IPS-15b (cell line): ENCODE measurements at regions not wholly inside any gene's neighbourhood (a gene's known extent, or its start where the extent isn't known, plus 50 kb on each side); places are given as distances from the start of the nearest gene placed in this dataset.

Experiments
- H3K27me3 ChIP-seq: one replicate; pipeline ENCODE4 v1.6.1; 2013; ENCODE audit warnings: low read length; ENCODE audit not compliant: control insufficient read depth, insufficient read depth
- H3K36me3 ChIP-seq: one replicate; pipeline ENCODE4 v1.6.1; 2013; ENCODE audit warnings: low read length; ENCODE audit not compliant: control insufficient read depth, insufficient read depth
- H3K4me1 ChIP-seq: one replicate; pipeline ENCODE4 v1.6.1; 2013; ENCODE audit warnings: mild to moderate bottlenecking, low read length; ENCODE audit not compliant: control insufficient read depth, insufficient read depth
- H3K4me3 ChIP-seq: one replicate; pipeline ENCODE4 v1.5.1; 2013; ENCODE audit warnings: low read depth, low read length
- H3K9ac ChIP-seq: one replicate; pipeline ENCODE4 v1.6.1; 2013; ENCODE audit warnings: low read depth, mild to moderate bottlenecking, low read length
- H3K9me3 ChIP-seq: one replicate; pipeline ENCODE4 v1.6.1; 2013; ENCODE audit warnings: mild to moderate bottlenecking, low read length; ENCODE audit not compliant: control insufficient read depth, insufficient read depth

DNA sequence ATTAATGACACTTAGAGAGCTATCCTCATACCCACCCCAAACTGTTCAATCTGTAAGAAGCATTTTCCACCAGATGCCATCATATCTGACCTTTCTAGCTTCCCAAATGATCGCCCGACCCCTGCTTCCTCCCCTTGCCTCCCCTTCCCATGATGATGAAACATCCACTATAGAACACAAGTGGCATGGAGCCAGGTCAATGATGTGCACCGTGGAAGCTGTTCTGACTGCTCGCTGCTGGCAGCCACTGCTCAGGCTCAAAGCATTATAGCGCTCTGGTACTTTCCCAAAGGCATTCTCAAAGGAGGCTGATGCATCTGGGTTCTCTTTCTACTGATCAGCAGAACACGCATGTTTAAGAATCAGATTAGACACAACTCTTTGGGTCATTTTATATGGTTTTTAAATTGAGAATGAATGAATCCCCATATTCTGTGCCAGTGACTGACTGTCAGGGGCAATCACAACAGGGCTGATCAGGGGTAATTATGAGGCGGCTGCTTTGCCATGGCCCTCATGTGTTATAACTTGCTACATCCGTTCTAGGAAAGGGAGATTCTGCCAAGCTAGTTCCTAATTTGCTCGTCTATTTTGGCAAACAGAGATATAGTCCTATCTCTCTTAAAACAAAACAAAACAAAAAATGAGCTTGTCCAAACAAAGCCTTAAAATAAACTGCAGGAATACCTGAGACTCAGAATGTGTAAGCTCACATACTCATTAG lies 343.7 kb downstream of the ENC1 start:
- Histone ChIP-seq H3K9ac (no peak overlapping the region), H3K9me3 (no peaks in the 10 kb centered on the region), H3K36me3 (no peaks in the 10 kb centered on the region), H3K27me3 (no peaks in the 10 kb centered on the region), H3K4me1 (peaks cover 4% of the 10 kb centered on the region), H3K4me3 (no peak overlapping the region)

- Histone ChIP-seq H3K36me3 (no peaks in the 10 kb centered on the region), H3K9me3 (no peaks in the 10 kb centered on the region), H3K4me3 (no peak overlapping the region), H3K4me1 (peaks cover 4% of the 10 kb centered on the region), H3K9ac (no peak overlapping the region), H3K27me3 (no peaks in the 10 kb centered on the region)
These were observed 344.9 kb downstream of the ENC1 start for GRCh38 chr5:74295676-74296075.

DNA sequence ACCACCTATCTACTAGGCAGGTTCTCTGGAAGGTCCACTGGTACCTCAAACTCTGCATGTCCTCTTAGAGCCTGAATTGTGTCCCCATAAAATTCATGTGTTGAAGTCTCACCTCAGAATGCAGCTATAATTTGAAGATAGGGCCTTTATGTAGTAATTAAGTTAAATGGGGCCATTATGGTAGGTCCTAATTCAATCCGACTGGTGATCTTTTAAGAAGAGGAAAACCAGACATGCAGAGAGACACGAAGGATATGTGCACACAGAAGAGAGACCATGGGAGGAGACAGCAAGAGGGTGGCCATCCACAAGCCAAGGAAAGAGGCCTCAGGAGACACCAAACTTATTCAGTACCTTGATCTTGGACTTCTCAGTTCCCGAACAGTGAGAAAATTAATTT lies 345.4 kb downstream of the ENC1 start:
- Histone ChIP-seq H3K9me3 (no peaks in the 10 kb centered on the region), H3K4me3 (no peak overlapping the region), H3K36me3 (no peaks in the 10 kb centered on the region), H3K9ac (no peak overlapping the region), H3K27me3 (no peaks in the 10 kb centered on the region), H3K4me1 (peaks cover 4% of the 10 kb centered on the region)

GRCh38 chr5:74294231-74294705 lies 346.3 kb downstream of the ENC1 start:
- Histone ChIP-seq H3K9ac (no peak overlapping the region), H3K9me3 (no peaks in the 10 kb centered on the region), H3K27me3 (no peaks in the 10 kb centered on the region), H3K4me1 (peaks cover 4% of the 10 kb centered on the region), H3K36me3 (no peaks in the 10 kb centered on the region), H3K4me3 (no peak overlapping the region)

DNA sequence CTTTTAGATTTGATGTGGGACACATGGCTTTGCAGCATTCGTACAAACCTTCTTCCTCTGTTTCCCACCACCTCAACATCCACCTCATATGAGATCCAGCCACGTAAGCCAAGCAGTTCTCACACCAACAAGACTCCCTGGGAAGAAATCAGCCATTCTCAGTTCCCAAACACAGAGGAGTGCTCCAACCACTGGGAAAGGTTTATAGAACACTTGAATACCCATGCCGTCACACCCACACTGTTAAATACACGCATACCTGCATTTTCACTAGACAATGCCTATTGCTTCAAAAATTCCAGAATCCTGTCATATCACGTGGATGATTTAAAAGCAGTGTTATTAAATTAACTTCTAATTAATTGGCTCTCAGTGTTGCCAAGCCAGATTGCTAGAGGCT lies 347.3 kb downstream of the ENC1 start:
- no peaks in the 10 kb centered on the region for H3K27me3 ChIP-seq
- no peaks in the 10 kb centered on the region for H3K4me1 ChIP-seq
- no peak overlapping the region for H3K9ac ChIP-seq
- no peaks in the 10 kb centered on the region for H3K9me3 ChIP-seq
- H3K36me3 ChIP-seq, result no peaks in the 10 kb centered on the region
- no peak overlapping the region for H3K4me3 ChIP-seq

DNA sequence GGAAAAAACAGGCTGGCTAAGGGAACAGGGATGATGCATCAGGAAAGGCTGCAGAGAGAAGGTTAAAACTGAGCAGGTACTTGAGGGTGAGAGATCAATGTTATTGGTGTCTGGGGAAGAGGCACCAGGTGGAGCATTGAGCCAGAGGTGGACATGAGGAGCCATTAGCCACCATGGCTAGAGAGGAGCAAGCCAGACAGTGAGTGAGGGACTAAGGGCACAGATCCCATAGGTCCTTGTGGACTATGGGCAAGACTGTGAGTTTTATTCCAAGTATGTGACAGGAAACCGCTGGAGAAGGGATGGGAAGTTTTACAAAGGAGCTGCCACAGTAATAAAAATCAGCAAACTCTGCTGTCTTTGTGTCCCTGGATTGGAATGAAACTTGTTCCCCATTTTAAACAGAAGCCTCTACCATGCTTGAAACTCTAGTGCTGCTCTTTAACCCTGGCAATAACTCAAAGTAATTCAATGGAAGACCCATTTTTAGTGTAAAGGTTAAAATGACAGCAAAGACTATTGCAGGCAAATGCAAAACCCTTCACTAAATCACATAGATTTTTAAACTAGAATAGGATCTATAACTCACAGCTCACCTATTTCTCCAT lies 349.8 kb downstream of the ENC1 start:
- no peaks in the 10 kb centered on the region for H3K27me3 ChIP-seq
- H3K36me3 ChIP-seq, result no peaks in the 10 kb centered on the region
- H3K9ac ChIP-seq, result no peak overlapping the region
- H3K4me3 ChIP-seq, result no peak overlapping the region
- H3K9me3 ChIP-seq, result no peaks in the 10 kb centered on the region
- no peaks in the 10 kb centered on the region for H3K4me1 ChIP-seq

- H3K36me3 ChIP-seq, result no peaks in the 10 kb centered on the region
- H3K27me3 ChIP-seq, result no peaks in the 10 kb centered on the region
- no peaks in the 10 kb centered on the region for H3K9me3 ChIP-seq
- no peak overlapping the region for H3K4me3 ChIP-seq
- no peak overlapping the region for H3K9ac ChIP-seq
- H3K4me1 ChIP-seq, result no peaks in the 10 kb centered on the region
These were observed 350.8 kb downstream of the ENC1 start for GRCh38 chr5:74289691-74290090.

GRCh38 chr5:74289238-74289637 lies 351.3 kb downstream of the ENC1 start:
- Histone ChIP-seq H3K27me3 (no peaks in the 10 kb centered on the region), H3K4me3 (no peak overlapping the region), H3K9ac (no peak overlapping the region), H3K36me3 (no peaks in the 10 kb centered on the region), H3K4me1 (no peaks in the 10 kb centered on the region), H3K9me3 (no peaks in the 10 kb centered on the region)

DNA sequence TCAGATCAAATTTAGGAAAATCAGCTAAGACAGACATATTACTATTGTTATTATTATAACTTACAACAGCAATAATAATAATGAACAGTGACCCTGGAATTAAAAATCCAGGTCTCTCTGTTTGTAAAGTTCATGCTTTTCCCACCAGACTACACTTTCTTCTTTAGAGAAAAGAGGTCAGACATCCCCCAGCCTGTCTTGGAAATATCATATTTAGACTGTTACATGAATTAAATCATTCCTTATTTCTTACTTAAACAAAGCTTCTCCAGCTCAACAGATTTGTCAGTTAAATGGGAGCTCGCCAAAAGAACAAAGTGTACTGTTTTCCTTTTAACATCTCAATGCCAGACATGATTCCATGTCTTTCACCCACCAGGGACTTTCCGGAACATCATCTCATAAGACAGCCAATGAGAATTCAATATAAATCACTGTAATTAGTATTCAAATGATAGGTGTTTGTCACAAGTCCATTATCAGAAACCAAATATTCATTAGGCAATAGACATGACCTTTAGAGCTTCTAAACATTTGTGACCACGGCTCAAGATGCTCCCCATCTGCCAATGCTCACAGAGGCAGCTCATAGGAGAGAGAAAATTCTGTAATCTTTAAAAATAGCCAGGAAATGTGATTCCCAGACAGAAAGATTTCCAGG lies 351.9 kb downstream of the ENC1 start:
- H3K9ac ChIP-seq, result no peak overlapping the region
- H3K36me3 ChIP-seq, result no peaks in the 10 kb centered on the region
- no peak overlapping the region for H3K4me3 ChIP-seq
- no peaks in the 10 kb centered on the region for H3K9me3 ChIP-seq
- H3K4me1 ChIP-seq, result no peaks in the 10 kb centered on the region
- no peaks in the 10 kb centered on the region for H3K27me3 ChIP-seq

GRCh38 chr5:74288038-74288437 lies 352.5 kb downstream of the ENC1 start:
- Histone ChIP-seq H3K27me3 (no peaks in the 10 kb centered on the region), H3K4me3 (no peak overlapping the region), H3K9me3 (no peaks in the 10 kb centered on the region), H3K9ac (no peak overlapping the region), H3K4me1 (no peaks in the 10 kb centered on the region), H3K36me3 (no peaks in the 10 kb centered on the region)

GRCh38 chr5:74286734-74287695 lies 353.5 kb downstream of the ENC1 start:
- Histone ChIP-seq H3K9ac (no peak overlapping the region), H3K36me3 (no peaks in the 10 kb centered on the region), H3K4me1 (no peaks in the 10 kb centered on the region), H3K4me3 (no peak overlapping the region), H3K9me3 (no peaks in the 10 kb centered on the region), H3K27me3 (no peaks in the 10 kb centered on the region)
